ENCODE measurements at regions not wholly inside any gene's neighbourhood (a gene's known extent, or its start where the extent isn't known, plus 50 kb on each side); places are given as distances from the start of the nearest gene placed in this dataset.
"Not testable (repeated sequence)": the region's sequence is repeated elsewhere in the genome, so short reads cannot be mapped to it uniquely, and the experiment has no call there.

- Mint-ChIP-seq H3K9me3 (peaks cover 0 to under 1% (median 0%) of the 10 kb centered on the region in 3 donors), H3K4me3 (no peak overlapping the region), H3K36me3 (no peaks in the 10 kb centered on the region), H3K27me3 (no peaks in the 10 kb centered on the region), H3K27ac (no peak overlapping the region), H3K4me1 (no peaks in the 10 kb centered on the region)
Measured at GRCh38 chr4:174066611-174067205, 216.8 kb downstream of the FBXO8 start.

GRCh38 chr4:174062831-174063230 is 220.6 kb downstream of the FBXO8 start:
- Mint-ChIP-seq H3K9me3 (peaks cover 0 to 6% (median 2%) of the 10 kb centered on the region in 3 donors), H3K4me3 (no peak overlapping the region), H3K27me3 (no peaks in the 10 kb centered on the region), H3K36me3 (no peaks in the 10 kb centered on the region), H3K4me1 (no peaks in the 10 kb centered on the region), H3K27ac (no peak overlapping the region)

GRCh38 chr4:174061026-174061425 is 222.4 kb downstream of the FBXO8 start:
- H3K9me3 Mint-ChIP-seq, result peaks cover 0 to 6% (median 2%) of the 10 kb centered on the region in 3 donors
- no peak overlapping the region for H3K4me3 Mint-ChIP-seq

GRCh38 chr4:174058846-174059245 is 224.6 kb downstream of the FBXO8 start:
- no peak overlapping the region for H3K4me3 Mint-ChIP-seq
- H3K4me1 Mint-ChIP-seq, result no peaks in the 10 kb centered on the region
- H3K9me3 Mint-ChIP-seq, result peaks cover 0 to 11% (median 2%) of the 10 kb centered on the region in 3 donors
- no peak overlapping the region for H3K27ac Mint-ChIP-seq
- H3K36me3 Mint-ChIP-seq, result no peaks in the 10 kb centered on the region
- no peaks in the 10 kb centered on the region for H3K27me3 Mint-ChIP-seq

More at GRCh38 chr4:174061026-174061425, 222.4 kb downstream of the FBXO8 start:
- Mint-ChIP-seq H3K27me3 (no peaks in the 10 kb centered on the region), H3K4me1 (no peaks in the 10 kb centered on the region), H3K36me3 (no peaks in the 10 kb centered on the region), H3K27ac (no peak overlapping the region)

- peaks cover 0 to 11% (median 3%) of the 10 kb centered on the region in 3 donors for H3K9me3 Mint-ChIP-seq
- H3K4me3 Mint-ChIP-seq, result no peak overlapping the region
- H3K4me1 Mint-ChIP-seq, result no peaks in the 10 kb centered on the region
- H3K27me3 Mint-ChIP-seq, result no peaks in the 10 kb centered on the region
- H3K36me3 Mint-ChIP-seq, result no peaks in the 10 kb centered on the region
- H3K27ac Mint-ChIP-seq, result no peak overlapping the region
Measured at GRCh38 chr4:174056959-174057358, 226.5 kb downstream of the FBXO8 start.

- H3K4me3 Mint-ChIP-seq, result no peak overlapping the region
- no peaks in the 10 kb centered on the region for H3K36me3 Mint-ChIP-seq
- H3K9me3 Mint-ChIP-seq, result peaks cover 0 to 11% (median 1%) of the 10 kb centered on the region in 3 donors
- H3K27me3 Mint-ChIP-seq, result no peaks in the 10 kb centered on the region
- H3K27ac Mint-ChIP-seq, result no peak overlapping the region
- H3K4me1 Mint-ChIP-seq, result no peaks in the 10 kb centered on the region
Measured at GRCh38 chr4:174055344-174055743, 228.1 kb downstream of the FBXO8 start.

GRCh38 chr4:174053895-174054294 is 229.6 kb downstream of the FBXO8 start:
- Mint-ChIP-seq H3K27ac (no peak overlapping the region), H3K4me3 (no peak overlapping the region), H3K36me3 (no peaks in the 10 kb centered on the region), H3K4me1 (no peaks in the 10 kb centered on the region), H3K27me3 (no peaks in the 10 kb centered on the region), H3K9me3 (peaks cover 0 to 11% (median 1%) of the 10 kb centered on the region in 3 donors)

GRCh38 chr4:174047363-174047762 is 236.1 kb downstream of the FBXO8 start:
- no peaks in the 10 kb centered on the region for H3K4me1 Mint-ChIP-seq
- H3K36me3 Mint-ChIP-seq, result no peaks in the 10 kb centered on the region
- H3K27me3 Mint-ChIP-seq, result no peaks in the 10 kb centered on the region
- no peak overlapping the region for H3K4me3 Mint-ChIP-seq
- peaks cover 0 to 5% (median 4%) of the 10 kb centered on the region in 3 donors for H3K9me3 Mint-ChIP-seq
- H3K27ac Mint-ChIP-seq, result no peak overlapping the region

GRCh38 chr4:174045829-174046228 is 237.6 kb downstream of the FBXO8 start:
- not testable (repeated sequence) for H3K9me3 Mint-ChIP-seq, H3K36me3 Mint-ChIP-seq, H3K27me3 Mint-ChIP-seq, H3K4me3 Mint-ChIP-seq, H3K4me1 Mint-ChIP-seq, H3K27ac Mint-ChIP-seq

- peaks cover 0 to 5% (median 2%) of the 10 kb centered on the region in 3 donors for H3K9me3 Mint-ChIP-seq
- H3K27ac Mint-ChIP-seq, result no peak overlapping the region
- H3K27me3 Mint-ChIP-seq, result no peaks in the 10 kb centered on the region
- H3K36me3 Mint-ChIP-seq, result no peaks in the 10 kb centered on the region
- H3K4me1 Mint-ChIP-seq, result no peaks in the 10 kb centered on the region
- no peak overlapping the region for H3K4me3 Mint-ChIP-seq
Measured at GRCh38 chr4:174045381-174045780, 238.1 kb downstream of the FBXO8 start.

GRCh38 chr4:174041555-174042105 is 241.8 kb downstream of the FBXO8 start:
- H3K27ac Mint-ChIP-seq, result no peak overlapping the region
- peaks cover 0 to 5% (median 2%) of the 10 kb centered on the region in 3 donors for H3K9me3 Mint-ChIP-seq
- no peaks in the 10 kb centered on the region for H3K4me1 Mint-ChIP-seq
- H3K4me3 Mint-ChIP-seq, result no peak overlapping the region
- H3K36me3 Mint-ChIP-seq, result no peaks in the 10 kb centered on the region
- no peaks in the 10 kb centered on the region for H3K27me3 Mint-ChIP-seq

GRCh38 chr4:174040287-174040686 is 243.2 kb downstream of the FBXO8 start:
- Mint-ChIP-seq H3K27ac (no peak overlapping the region), H3K4me1 (no peaks in the 10 kb centered on the region), H3K27me3 (no peaks in the 10 kb centered on the region), H3K9me3 (peaks cover 0 to 2% (median 0%) of the 10 kb centered on the region in 3 donors), H3K36me3 (no peaks in the 10 kb centered on the region), H3K4me3 (no peak overlapping the region)

- no peak overlapping the region for H3K27ac Mint-ChIP-seq
- no peaks in the 10 kb centered on the region for H3K4me1 Mint-ChIP-seq
- no peaks in the 10 kb centered on the region for H3K27me3 Mint-ChIP-seq
- H3K36me3 Mint-ChIP-seq, result no peaks in the 10 kb centered on the region
- H3K9me3 Mint-ChIP-seq, result no peaks in the 10 kb centered on the region
- H3K4me3 Mint-ChIP-seq, result no peak overlapping the region
Measured at GRCh38 chr4:174038481-174038880, 245.0 kb downstream of the FBXO8 start.

- Mint-ChIP-seq H3K27ac (no peak overlapping the region), H3K27me3 (no peaks in the 10 kb centered on the region), H3K4me1 (no peaks in the 10 kb centered on the region), H3K9me3 (no peaks in the 10 kb centered on the region), H3K4me3 (no peak overlapping the region), H3K36me3 (no peaks in the 10 kb centered on the region)
Measured at GRCh38 chr4:174037631-174038030, 245.8 kb downstream of the FBXO8 start.

- H3K9me3 Mint-ChIP-seq, result no peaks in the 10 kb centered on the region
- H3K27me3 Mint-ChIP-seq, result no peaks in the 10 kb centered on the region
- no peak overlapping the region for H3K27ac Mint-ChIP-seq
- no peaks in the 10 kb centered on the region for H3K36me3 Mint-ChIP-seq
- H3K4me3 Mint-ChIP-seq, result no peak overlapping the region
- no peaks in the 10 kb centered on the region for H3K4me1 Mint-ChIP-seq
Measured at GRCh38 chr4:174037049-174037448, 246.4 kb downstream of the FBXO8 start.

GRCh38 chr4:174036576-174036975 is 246.9 kb downstream of the FBXO8 start:
- no peaks in the 10 kb centered on the region for H3K4me1 Mint-ChIP-seq
- H3K27ac Mint-ChIP-seq, result no peak overlapping the region
- H3K9me3 Mint-ChIP-seq, result no peaks in the 10 kb centered on the region
- H3K4me3 Mint-ChIP-seq, result no peak overlapping the region
- H3K36me3 Mint-ChIP-seq, result no peaks in the 10 kb centered on the region
- no peaks in the 10 kb centered on the region for H3K27me3 Mint-ChIP-seq

Measured in IgD-negative memory B cell (primary cell).